ENCODE measurements at regions not wholly inside any gene's neighbourhood (a gene's known extent, or its start where the extent isn't known, plus 50 kb on each side); places are given as distances from the start of the nearest gene placed in this dataset.

DNA sequence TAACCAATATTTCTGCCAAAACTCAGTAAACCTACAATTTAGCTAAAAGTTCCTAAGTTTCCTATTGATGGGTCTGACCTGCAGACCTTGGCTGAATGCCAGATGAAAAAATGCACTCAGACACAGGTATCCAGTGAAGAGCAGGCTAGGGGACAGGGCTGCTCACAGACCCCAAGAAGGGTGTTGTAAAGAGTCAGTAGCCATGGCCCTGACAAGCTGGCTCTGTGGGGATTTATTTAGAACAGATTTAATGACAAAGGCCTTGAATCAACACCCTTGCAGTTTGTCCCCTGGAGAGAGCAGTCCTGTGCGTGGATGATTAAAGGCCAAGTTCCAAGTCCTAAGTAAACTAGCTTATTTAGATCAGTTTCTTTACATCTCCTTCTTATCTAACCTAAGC is 1243.2 kb upstream of the ADGRL4 start:
- TF ChIP-seq, protein P1, sequence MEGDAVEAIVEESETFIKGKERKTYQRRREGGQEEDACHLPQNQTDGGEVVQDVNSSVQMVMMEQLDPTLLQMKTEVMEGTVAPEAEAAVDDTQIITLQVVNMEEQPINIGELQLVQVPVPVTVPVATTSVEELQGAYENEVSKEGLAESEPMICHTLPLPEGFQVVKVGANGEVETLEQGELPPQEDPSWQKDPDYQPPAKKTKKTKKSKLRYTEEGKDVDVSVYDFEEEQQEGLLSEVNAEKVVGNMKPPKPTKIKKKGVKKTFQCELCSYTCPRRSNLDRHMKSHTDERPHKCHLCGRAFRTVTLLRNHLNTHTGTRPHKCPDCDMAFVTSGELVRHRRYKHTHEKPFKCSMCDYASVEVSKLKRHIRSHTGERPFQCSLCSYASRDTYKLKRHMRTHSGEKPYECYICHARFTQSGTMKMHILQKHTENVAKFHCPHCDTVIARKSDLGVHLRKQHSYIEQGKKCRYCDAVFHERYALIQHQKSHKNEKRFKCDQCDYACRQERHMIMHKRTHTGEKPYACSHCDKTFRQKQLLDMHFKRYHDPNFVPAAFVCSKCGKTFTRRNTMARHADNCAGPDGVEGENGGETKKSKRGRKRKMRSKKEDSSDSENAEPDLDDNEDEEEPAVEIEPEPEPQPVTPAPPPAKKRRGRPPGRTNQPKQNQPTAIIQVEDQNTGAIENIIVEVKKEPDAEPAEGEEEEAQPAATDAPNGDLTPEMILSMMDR (IDR thresholded peaks at IDR 0.05; ENCODE audit: insufficient read depth, low read length, poor library complexity, severe bottlenecking) = no peak
- no peak for TF ChIP-seq EZH2phosphoT487 (conservative IDR thresholded peaks at IDR 0.05; ENCODE audit: low read length)

Measured in SU-DHL-6 (cell line).